Mesendoderm (in vitro differentiated cells): ENCODE measurements at regions not wholly inside any gene's neighbourhood (a gene's known extent, or its start where the extent isn't known, plus 50 kb on each side); places are given as distances from the start of the nearest gene placed in this dataset.
"Not testable (repeated sequence)": the region's sequence is repeated elsewhere in the genome, so short reads cannot be mapped to it uniquely, and the experiment has no call there.

Experiments used
- DNase-seq: peaks from one replicate; pipeline ENCODE4 v3.0.0; 2013
- H2AK5ac ChIP-seq: 2 replicates; pipeline ENCODE4 v1.6.1; 2013; ENCODE audit warnings: low read length, inconsistent platforms
- H2BK120ac ChIP-seq: 2 replicates; pipeline ENCODE4 v1.6.1; 2013; ENCODE audit warnings: low read depth, mild to moderate bottlenecking, low read length, moderate library complexity, mixed read lengths
- H2BK15ac ChIP-seq: replicated peaks from 2 replicates; pipeline ENCODE4 v1.6.1; 2013; ENCODE audit warnings: low read depth, mild to moderate bottlenecking, moderate library complexity
- H2BK5ac ChIP-seq: 2 replicates; pipeline ENCODE4 v1.6.1; 2013; ENCODE audit warnings: low read length, inconsistent platforms
- H3K18ac ChIP-seq: 2 replicates; pipeline ENCODE4 v1.6.1; 2013; ENCODE audit warnings: mild to moderate bottlenecking, low read length, mixed read lengths
- H3K23ac ChIP-seq: one replicate; pipeline ENCODE4 v1.6.1; 2013; ENCODE audit warnings: low read length
- H3K27ac ChIP-seq: 2 replicates; pipeline ENCODE4 v1.5.1; 2013; ENCODE audit warnings: low read depth, mild to moderate bottlenecking, inconsistent platforms, low read length, moderate library complexity
- H3K27me3 ChIP-seq: 2 replicates; pipeline ENCODE4 v1.6.1; 2013; ENCODE audit warnings: low read length, control low read depth, mild to moderate bottlenecking, inconsistent platforms; ENCODE audit not compliant: insufficient read depth, poor library complexity
- H3K36me3 ChIP-seq: 2 replicates; pipeline ENCODE4 v1.6.1; 2013; ENCODE audit warnings: low read length, inconsistent platforms; ENCODE audit not compliant: control insufficient read depth, insufficient read depth
- H3K4ac ChIP-seq: one replicate; pipeline ENCODE4 v1.6.1; 2013; ENCODE audit warnings: low read depth, mild to moderate bottlenecking, low read length, moderate library complexity
- H3K4me1 ChIP-seq: 2 replicates; pipeline ENCODE4 v1.6.1; 2013; ENCODE audit warnings: low read depth, low read length, inconsistent platforms; ENCODE audit not compliant: control insufficient read depth
- H3K4me2 ChIP-seq: 2 replicates; pipeline ENCODE4 v1.6.1; 2013; ENCODE audit warnings: low read length
- H3K4me3 ChIP-seq: 2 replicates; pipeline ENCODE4 v1.5.1; 2013; ENCODE audit warnings: mild to moderate bottlenecking, low read length
- H3K56ac ChIP-seq: one replicate; pipeline ENCODE4 v1.6.1; 2013; ENCODE audit warnings: low read length
- H3K79me1 ChIP-seq: 2 replicates; pipeline ENCODE4 v1.6.1; 2013; ENCODE audit warnings: low read length, inconsistent platforms
- H3K79me2 ChIP-seq: 2 replicates; pipeline ENCODE4 v1.6.1; 2013; ENCODE audit warnings: mild to moderate bottlenecking, low read length; ENCODE audit not compliant: control insufficient read depth, insufficient read depth
- H3K9ac ChIP-seq: 2 replicates; pipeline ENCODE4 v1.6.1; 2013; ENCODE audit warnings: low read length, inconsistent platforms
- H4K5ac ChIP-seq: one replicate; pipeline ENCODE4 v1.6.1; 2013; ENCODE audit warnings: low read length
- H4K8ac ChIP-seq: one replicate; pipeline ENCODE4 v1.6.1; 2013; ENCODE audit warnings: low read depth, mild to moderate bottlenecking, control low read depth, low read length, moderate library complexity
- WGBS: extraction: QIAGEN DNeasy Blood & Tissue Kit; methylation state at CpG from one replicate; pipeline ENCODE4 v1.1.7; 2013; ENCODE audit warnings: low lambda C conversion rate, missing lambda C conversion rate; ENCODE audit not compliant: insufficient coverage; ENCODE audit errors: extremely low coverage; 5-methylcytosine and 5-hydroxymethylcytosine counted together

DNA sequence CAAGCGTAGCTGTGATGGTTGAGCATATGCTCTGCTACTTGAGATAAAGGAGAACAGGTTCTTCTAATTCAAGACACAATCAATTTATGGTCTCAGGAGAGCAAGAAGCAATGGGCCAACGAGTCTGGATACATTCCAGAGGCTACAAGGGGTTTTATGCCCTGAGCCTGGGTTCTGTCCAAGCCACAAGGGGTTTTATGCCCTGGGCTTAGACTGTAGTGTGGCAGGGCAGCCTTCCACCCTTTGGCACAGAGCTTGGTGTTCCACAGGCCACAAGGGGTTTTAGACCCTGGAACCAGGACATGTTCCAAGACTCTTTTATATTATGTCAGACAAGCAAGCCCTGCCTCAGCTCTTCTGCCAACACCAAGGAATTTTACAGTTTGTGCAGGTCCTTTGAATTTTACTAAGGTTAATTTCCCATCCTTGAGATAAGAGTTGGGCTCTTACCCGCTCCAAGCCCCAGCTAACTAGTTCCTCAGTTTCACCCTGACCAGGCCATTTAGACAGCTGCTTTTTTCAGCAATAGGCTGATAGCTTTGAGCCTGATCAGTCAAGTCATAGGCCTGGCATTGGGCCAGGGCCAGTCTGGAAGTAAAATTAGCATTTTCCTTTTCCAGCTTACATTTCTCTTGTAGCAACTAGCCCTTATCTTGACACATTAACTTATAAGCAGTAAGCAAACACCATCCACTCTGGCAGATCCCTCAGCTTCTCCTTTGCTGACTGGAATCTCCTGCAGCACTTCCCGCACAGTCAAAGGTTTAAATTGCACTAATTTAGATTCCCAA is 95.0 kb downstream of the ZNF737 start:
- Histone ChIP-seq H3K27me3 (no peaks in the 10 kb centered on the region), H3K9ac (no peak overlapping the region), H2BK5ac (no peak overlapping the region), H3K27ac (no peak overlapping the region), H3K79me1 (no peaks in the 10 kb centered on the region), H4K5ac (no peak overlapping the region), H2AK5ac (no peak overlapping the region), H3K4me2 (no peak overlapping the region), H3K4me3 (no peak overlapping the region), H3K4ac (no peak overlapping the region), H3K4me1 (no peaks in the 10 kb centered on the region), H2BK120ac (no peak overlapping the region), H2BK15ac (no peak overlapping the region), H3K18ac (no peak overlapping the region), H3K56ac (no peak overlapping the region), H3K23ac (no peak overlapping the region), H3K36me3 (no peaks in the 10 kb centered on the region), H3K79me2 (no peaks in the 10 kb centered on the region), H4K8ac (no peak overlapping the region)
- no peak for DNase-seq
- no CpG with 5 or more reads among the region's 4 CpGs for WGBS

DNA sequence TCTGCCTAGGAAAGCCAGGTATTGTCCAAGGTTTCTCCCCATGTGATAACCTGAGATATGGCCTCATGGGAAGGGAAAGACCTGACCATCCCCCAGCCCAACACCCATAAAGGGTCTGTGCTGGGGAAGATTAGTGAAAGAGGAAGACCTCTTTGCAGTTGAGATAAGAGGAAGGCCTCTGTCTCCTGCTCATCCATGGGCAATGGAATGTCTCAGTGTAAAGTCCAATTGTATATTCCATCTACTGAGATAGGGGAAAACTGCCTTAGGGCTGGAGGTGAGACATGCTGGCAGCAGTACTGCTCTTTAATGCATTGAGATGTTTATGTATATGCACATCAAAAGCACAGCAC is 99.0 kb downstream of the ZNF737 start:
- H3K4me3 ChIP-seq, H3K27ac ChIP-seq, H4K8ac ChIP-seq, H3K36me3 ChIP-seq, H2BK15ac ChIP-seq, H2BK120ac ChIP-seq, H2AK5ac ChIP-seq, H2BK5ac ChIP-seq, H3K56ac ChIP-seq, H3K4me1 ChIP-seq, H3K9ac ChIP-seq, H3K18ac ChIP-seq, H3K27me3 ChIP-seq, H3K4ac ChIP-seq, H3K23ac ChIP-seq, H3K4me2 ChIP-seq, H4K5ac ChIP-seq, H3K79me1 ChIP-seq, H3K79me2 ChIP-seq: not testable (repeated sequence)
- DNase-seq: peak; percentile 78

DNA sequence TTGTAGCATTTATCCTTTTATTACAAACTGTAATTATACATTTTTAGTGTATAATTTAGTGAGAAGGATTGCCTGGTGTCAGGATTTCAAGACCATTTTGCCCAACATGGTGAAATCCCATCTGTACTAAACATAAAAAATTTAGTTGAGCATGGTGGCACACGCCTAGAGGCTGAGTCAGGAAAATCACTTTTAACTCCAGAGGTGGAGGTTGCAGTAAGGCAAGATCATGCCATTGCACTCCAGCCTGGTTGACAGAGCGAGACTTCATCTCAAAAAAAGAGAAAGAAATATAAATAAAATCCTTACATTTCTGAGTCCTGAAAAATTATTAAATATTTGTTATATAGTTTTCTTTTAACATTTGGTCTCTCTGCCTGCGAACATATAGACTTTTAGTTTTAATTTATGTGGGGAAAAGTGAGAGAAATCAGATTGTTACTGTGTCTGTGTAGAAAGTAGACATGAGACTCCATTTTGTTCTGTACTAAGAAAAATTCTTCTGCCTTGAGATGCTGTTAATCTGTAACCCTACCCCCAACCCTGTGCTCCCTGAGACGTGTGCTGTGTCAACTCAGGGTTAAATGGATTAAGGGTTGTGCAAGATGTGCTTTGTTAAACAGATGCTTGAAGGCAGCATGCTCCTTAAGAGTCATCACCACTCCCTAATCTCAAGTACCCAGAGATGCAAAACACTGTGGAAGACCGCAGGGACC is 99.5 kb downstream of the ZNF737 start:
- not testable (repeated sequence) for H3K36me3 ChIP-seq, H3K27me3 ChIP-seq, H3K79me1 ChIP-seq, DNase-seq, H3K4me3 ChIP-seq, H2AK5ac ChIP-seq, H3K9ac ChIP-seq, H3K18ac ChIP-seq, H3K79me2 ChIP-seq, H3K4me1 ChIP-seq, H4K5ac ChIP-seq, H3K4ac ChIP-seq, H3K23ac ChIP-seq, H3K4me2 ChIP-seq, H3K27ac ChIP-seq, H2BK15ac ChIP-seq, H3K56ac ChIP-seq, H2BK5ac ChIP-seq, H4K8ac ChIP-seq
- no CpG with 5 or more reads among the region's 5 CpGs for WGBS
- H2BK120ac ChIP-seq: peak overlapping the region; percentile 28

DNA sequence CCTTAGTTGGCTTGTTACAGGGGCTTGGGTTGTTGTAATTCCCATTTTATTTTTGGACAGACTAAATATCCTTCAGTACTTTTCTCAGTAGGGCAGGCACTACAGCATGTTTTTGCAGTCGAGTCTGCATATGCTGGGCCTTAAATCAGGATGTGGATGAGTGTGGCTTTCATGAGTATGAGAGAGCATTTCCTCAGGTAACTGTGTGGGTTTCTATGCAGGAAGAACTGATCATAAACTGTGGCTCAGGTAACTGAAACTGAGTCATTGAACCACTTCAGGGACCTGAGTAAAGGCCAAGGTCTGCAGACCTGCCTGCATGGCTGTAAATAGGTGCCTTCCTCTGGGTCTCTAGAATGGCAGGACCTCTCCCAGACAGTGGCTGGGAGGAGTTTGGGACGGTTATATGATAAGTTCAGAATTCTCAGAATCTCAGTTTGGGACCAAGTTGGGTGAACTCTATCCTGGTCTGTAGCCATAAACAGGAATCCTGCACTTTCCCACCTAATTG is 112.1 kb downstream of the ZNF737 start:
- Histone ChIP-seq H2AK5ac (no peak overlapping the region), H3K27me3 (no peaks in the 10 kb centered on the region), H3K56ac (no peak overlapping the region), H3K23ac (no peak overlapping the region), H3K9ac (no peak overlapping the region), H2BK15ac (no peak overlapping the region), H4K5ac (no peak overlapping the region), H3K36me3 (no peaks in the 10 kb centered on the region), H3K4me3 (no peak overlapping the region), H3K18ac (no peak overlapping the region), H3K4ac (no peak overlapping the region), H2BK120ac (no peak overlapping the region), H4K8ac (no peak overlapping the region), H3K27ac (no peak overlapping the region), H3K79me2 (no peaks in the 10 kb centered on the region), H3K4me1 (no peaks in the 10 kb centered on the region), H3K4me2 (no peak overlapping the region), H2BK5ac (no peak overlapping the region), H3K79me1 (no peaks in the 10 kb centered on the region)
- WGBS: no CpG with 5 or more reads among the region's 2 CpGs
- DNase-seq: no peak

DNA sequence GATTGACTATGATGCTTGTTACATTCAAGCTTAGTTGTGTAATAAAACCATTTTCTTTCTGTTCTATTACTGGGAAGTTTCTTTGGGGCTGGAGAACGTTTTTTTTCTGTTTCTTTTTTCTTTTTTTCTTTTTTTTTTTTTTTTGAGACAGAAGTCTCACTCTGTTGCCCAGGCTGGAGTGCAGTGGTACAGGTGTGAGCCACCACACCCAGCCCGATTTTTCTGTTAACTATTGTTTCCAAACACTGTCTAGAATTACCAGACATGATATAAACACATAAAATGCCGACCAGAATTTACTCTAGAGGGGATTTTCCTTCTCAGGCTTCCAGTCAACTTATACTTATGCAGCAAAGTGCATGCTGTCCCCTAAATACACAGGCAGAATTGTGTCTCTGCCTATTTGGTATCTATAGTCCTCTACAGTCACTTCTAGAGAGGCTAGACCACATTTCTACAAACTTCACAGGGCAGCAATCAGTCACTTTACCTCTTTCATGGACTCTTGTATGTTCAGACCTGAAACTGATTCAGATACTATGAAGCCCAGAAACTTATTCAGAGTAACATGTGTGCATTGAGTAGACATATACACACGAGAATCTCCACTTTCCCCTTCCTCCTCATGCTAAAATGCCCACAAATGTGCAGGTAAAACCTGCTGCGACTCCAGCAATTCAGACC is 121.2 kb downstream of the ZNF737 start:
- H3K4ac ChIP-seq: no peak overlapping the region
- H3K79me2 ChIP-seq: no peaks in the 10 kb centered on the region
- H4K8ac ChIP-seq: no peak overlapping the region
- no peak overlapping the region for H2BK15ac ChIP-seq
- no peak overlapping the region for H3K56ac ChIP-seq
- no peak for DNase-seq
- no peaks in the 10 kb centered on the region for H3K36me3 ChIP-seq
- no peak overlapping the region for H3K27ac ChIP-seq
- H3K9ac ChIP-seq: no peak overlapping the region
- H4K5ac ChIP-seq: no peak overlapping the region
- no peak overlapping the region for H2BK5ac ChIP-seq
- H3K23ac ChIP-seq: no peak overlapping the region
- H3K4me1 ChIP-seq: no peaks in the 10 kb centered on the region
- H3K4me3 ChIP-seq: no peak overlapping the region
- H3K4me2 ChIP-seq: no peak overlapping the region
- no peak overlapping the region for H3K18ac ChIP-seq
- WGBS: no CpG with 5 or more reads among the region's 5 CpGs
- H2AK5ac ChIP-seq: no peak overlapping the region
- no peaks in the 10 kb centered on the region for H3K27me3 ChIP-seq
- no peaks in the 10 kb centered on the region for H3K79me1 ChIP-seq
- no peak overlapping the region for H2BK120ac ChIP-seq
